Liver (tissue), 8 donors: ENCODE measurements at regions not wholly inside any gene's neighbourhood (a gene's known extent, or its start where the extent isn't known, plus 50 kb on each side); places are given as distances from the start of the nearest gene placed in this dataset.

Experiments used
- DNase-seq: peaks from one replicate; pipeline ENCODE4 v3.0.0-alpha.2; 2017; ENCODE audit warnings: low spot score
- H3K27ac ChIP-seq, 2 donors: one replicate each; pipeline ENCODE4 v1.7.0; 2013; ENCODE audit warnings: inconsistent platforms in 2 of 2, low read length in 2 of 2, control low read depth in 1 of 2, low read depth in 1 of 2, mild to moderate bottlenecking in 1 of 2
- H3K27me3 ChIP-seq, 4 donors: one replicate each; pipeline versions ENCODE4 v1.6.1 to v1.7.0; 2013; ENCODE audit warnings: low read length in 3 of 4, inconsistent platforms in 1 of 4, mild to moderate bottlenecking in 1 of 4, moderate library complexity in 1 of 4; ENCODE audit not compliant: control insufficient read depth in 4 of 4, insufficient read depth in 4 of 4
- H3K36me3 ChIP-seq, 4 donors: one replicate each; pipeline versions ENCODE4 v1.6.1 to v1.7.0; 2013; ENCODE audit warnings: low read length in 3 of 4, mild to moderate bottlenecking in 3 of 4, low read depth in 1 of 4, moderate library complexity in 1 of 4; ENCODE audit not compliant: control insufficient read depth in 4 of 4, insufficient read depth in 3 of 4
- H3K4me1 ChIP-seq, 4 donors: one replicate each; pipeline versions ENCODE4 v1.6.1 to v1.7.0; 2013; ENCODE audit warnings: low read length in 3 of 4, mild to moderate bottlenecking in 3 of 4, moderate library complexity in 1 of 4; ENCODE audit not compliant: control insufficient read depth in 4 of 4, insufficient read depth in 4 of 4
- H3K4me3 ChIP-seq, 3 donors: one replicate each; pipeline versions ENCODE4 v1.6.1 to v1.7.0; 2013; ENCODE audit warnings: low read length in 3 of 3, control low read depth in 1 of 3, low read depth in 1 of 3, mild to moderate bottlenecking in 1 of 3
- H3K9ac ChIP-seq, 2 donors: one replicate each; pipeline ENCODE4 v1.7.0; 2013; ENCODE audit warnings: low read length in 2 of 2, mild to moderate bottlenecking in 2 of 2, moderate library complexity in 2 of 2, control low read depth in 1 of 2, low read depth in 1 of 2
- H3K9me3 ChIP-seq, 4 donors: one replicate each; pipeline versions ENCODE4 v1.6.1 to v1.7.0; 2013; ENCODE audit warnings: low read length in 3 of 4; ENCODE audit not compliant: control insufficient read depth in 4 of 4
- EGR1 ChIP-seq, 2 donors: IDR thresholded peaks; 2 replicates each; pipeline ENCODE4 v1.6.1; 2016 to 2018; ENCODE audit warnings: antibody characterized with exemption in 2 of 2, low read depth in 2 of 2
- FOXA1 ChIP-seq: IDR thresholded peaks from 2 replicates; pipeline ENCODE4 v1.6.1; 2016; ENCODE audit warnings: antibody characterized with exemption
- FOXA2 ChIP-seq: IDR thresholded peaks from 2 replicates; pipeline ENCODE4 v1.6.1; 2016; ENCODE audit warnings: antibody characterized with exemption
- GABPA ChIP-seq, 2 donors: IDR thresholded peaks in 1 of 2; conservative IDR thresholded peaks in 1 of 2; 2 replicates each; pipeline ENCODE4 v1.6.1; 2016; ENCODE audit warnings: antibody characterized with exemption in 2 of 2, mild to moderate bottlenecking in 1 of 2, moderate library complexity in 1 of 2
- HNF4A ChIP-seq, 2 donors: conservative IDR thresholded peaks; 2 replicates each; pipeline ENCODE4 v1.6.1; 2016; ENCODE audit warnings: antibody characterized with exemption in 2 of 2, mild to moderate bottlenecking in 2 of 2
- HNF4G ChIP-seq: IDR thresholded peaks from 2 replicates; pipeline ENCODE4 v1.6.1; 2016; ENCODE audit warnings: antibody characterized with exemption
- JUND ChIP-seq, 2 donors: IDR thresholded peaks; 2 replicates each; pipeline ENCODE4 v1.6.1; 2016; ENCODE audit warnings: antibody characterized with exemption in 2 of 2
- NR2F2 ChIP-seq: IDR thresholded peaks from 2 replicates; pipeline ENCODE4 v1.6.1; 2016; ENCODE audit warnings: antibody characterized with exemption
- RAD21 ChIP-seq, 2 donors: IDR thresholded peaks; 2 replicates each; pipeline ENCODE4 v1.6.1; 2016; ENCODE audit warnings: antibody characterized with exemption in 2 of 2, mild to moderate bottlenecking in 2 of 2
- RXRA ChIP-seq, 2 donors: IDR thresholded peaks; 2 replicates each; pipeline ENCODE4 v1.6.1; 2017 to 2018; ENCODE audit warnings: antibody characterized with exemption in 2 of 2, mild to moderate bottlenecking in 1 of 2
- SP1 ChIP-seq: IDR thresholded peaks from 2 replicates; pipeline ENCODE4 v1.6.1; 2018; ENCODE audit warnings: antibody characterized with exemption, mild to moderate bottlenecking
- TAF1 ChIP-seq: conservative IDR thresholded peaks from 2 replicates; pipeline ENCODE4 v1.6.1; 2016; ENCODE audit warnings: antibody characterized with exemption, mild to moderate bottlenecking
- YY1 ChIP-seq: IDR thresholded peaks from 2 replicates; pipeline ENCODE4 v1.6.1; 2016; ENCODE audit warnings: antibody characterized with exemption, mild to moderate bottlenecking
- WGBS: extraction: QIAGEN DNeasy Blood & Tissue Kit; methylation state at CpG from one replicate; pipeline ENCODE4 v1.1.7; 2013; 5-methylcytosine and 5-hydroxymethylcytosine counted together
- TF ChIP-seq, protein P1 (sequence below): IDR thresholded peaks from 2 replicates; pipeline ENCODE4 v1.6.1; 2016; ENCODE audit warnings: antibody characterized with exemption
- TF ChIP-seq, protein P2 (sequence below): fragments of 150-350 bp; IDR thresholded peaks from 2 replicates; pipeline ENCODE4 v1.5.1; 2017; ENCODE audit warnings: improper control_type of control experiment, low read depth, low read length; ENCODE audit not compliant: missing input control
- TF ChIP-seq, protein P3 (sequence below): IDR thresholded peaks from 2 replicates; pipeline ENCODE4 v1.6.1; 2016; ENCODE audit warnings: antibody characterized with exemption, mild to moderate bottlenecking
- TF ChIP-seq, protein P4 (sequence below): IDR thresholded peaks from 2 replicates; pipeline ENCODE4 v1.6.1; 2016; ENCODE audit warnings: antibody characterized with exemption
- TF ChIP-seq, protein P5 (sequence below): IDR thresholded peaks from 2 replicates; pipeline ENCODE4 v1.6.1; 2016; ENCODE audit warnings: antibody characterized with exemption
- donor health status: healthy.
- donor health status: healthy.
- donor health status: healthy.
- donor health status: healthy.
- donor health status: healthy.

DNA sequence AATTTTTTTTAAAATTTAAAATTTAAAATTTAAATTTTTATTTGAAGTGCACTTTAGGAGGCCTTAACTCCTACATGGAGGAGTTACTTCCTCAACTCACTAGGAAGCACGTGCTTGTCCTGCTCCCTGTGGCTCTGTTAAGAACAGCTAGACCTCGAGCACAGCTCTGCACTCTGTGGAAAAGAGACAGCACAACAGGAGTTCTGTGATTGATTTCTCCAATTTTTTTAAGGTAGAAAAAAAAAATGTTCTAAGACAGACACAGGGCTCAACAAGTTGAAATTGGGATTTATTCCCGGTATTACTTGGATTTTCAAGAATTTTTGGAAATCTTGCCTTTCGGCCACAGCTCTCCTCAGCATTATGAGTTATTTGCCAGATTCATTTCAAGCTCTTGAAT is 356.6 kb upstream of the LYPLAL1 start:
- 79% methylated on average over 4 of the region's 4 CpGs for WGBS
- H3K27ac ChIP-seq = no peak overlapping the region
- H3K36me3 ChIP-seq = no peaks in the 10 kb centered on the region
- H3K9ac ChIP-seq = no peak overlapping the region
- H3K4me1 ChIP-seq = no peaks in the 10 kb centered on the region
- no peak for DNase-seq
- no peaks in the 10 kb centered on the region for H3K27me3 ChIP-seq
- H3K4me3 ChIP-seq = no peak overlapping the region
- TF ChIP-seq, protein P1, sequence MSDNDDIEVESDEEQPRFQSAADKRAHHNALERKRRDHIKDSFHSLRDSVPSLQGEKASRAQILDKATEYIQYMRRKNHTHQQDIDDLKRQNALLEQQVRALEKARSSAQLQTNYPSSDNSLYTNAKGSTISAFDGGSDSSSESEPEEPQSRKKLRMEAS = no peak
- no peak for TF ChIP-seq HNF4G
- H3K9me3 ChIP-seq = no peaks in the 10 kb centered on the region

DNA sequence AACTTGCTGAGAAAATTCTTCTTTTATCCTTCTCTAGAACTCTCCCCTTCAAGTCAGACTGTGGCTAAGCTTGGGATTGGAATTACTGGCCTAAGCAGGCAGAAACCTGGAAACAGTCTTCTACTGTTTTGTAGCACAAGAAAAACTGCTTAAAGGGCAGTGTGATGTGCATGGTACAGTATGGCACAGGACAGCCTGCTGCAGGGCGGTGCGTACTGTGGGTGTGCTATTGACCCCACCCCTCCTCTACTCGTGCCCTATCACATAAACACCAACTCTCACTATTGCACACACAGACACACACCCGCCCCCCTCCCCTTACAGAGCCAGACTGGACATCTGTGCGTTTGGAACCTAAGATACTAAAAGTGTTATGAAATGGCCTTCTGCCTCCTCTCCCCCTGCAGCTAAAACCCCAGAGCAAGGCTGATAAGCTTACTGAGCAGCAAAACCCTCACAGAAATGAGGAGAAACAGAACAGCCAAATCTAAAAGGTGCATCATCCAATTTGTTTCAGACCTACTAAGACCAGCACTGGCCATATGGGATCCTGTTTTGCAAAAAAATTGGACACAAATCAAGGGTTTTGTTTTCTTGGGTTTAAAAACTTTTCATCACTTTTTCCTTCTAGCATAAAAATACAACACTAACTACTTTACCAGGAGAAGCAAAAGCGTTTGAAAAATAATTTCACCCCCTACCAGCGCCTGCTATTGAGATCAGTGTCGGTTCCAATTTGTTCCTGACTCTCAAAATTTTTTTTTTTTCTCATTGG is 355.8 kb upstream of the LYPLAL1 start:
- no peak overlapping the region for H3K9ac ChIP-seq
- WGBS = 74% methylated on average over 8 of the region's 8 CpGs

DNA sequence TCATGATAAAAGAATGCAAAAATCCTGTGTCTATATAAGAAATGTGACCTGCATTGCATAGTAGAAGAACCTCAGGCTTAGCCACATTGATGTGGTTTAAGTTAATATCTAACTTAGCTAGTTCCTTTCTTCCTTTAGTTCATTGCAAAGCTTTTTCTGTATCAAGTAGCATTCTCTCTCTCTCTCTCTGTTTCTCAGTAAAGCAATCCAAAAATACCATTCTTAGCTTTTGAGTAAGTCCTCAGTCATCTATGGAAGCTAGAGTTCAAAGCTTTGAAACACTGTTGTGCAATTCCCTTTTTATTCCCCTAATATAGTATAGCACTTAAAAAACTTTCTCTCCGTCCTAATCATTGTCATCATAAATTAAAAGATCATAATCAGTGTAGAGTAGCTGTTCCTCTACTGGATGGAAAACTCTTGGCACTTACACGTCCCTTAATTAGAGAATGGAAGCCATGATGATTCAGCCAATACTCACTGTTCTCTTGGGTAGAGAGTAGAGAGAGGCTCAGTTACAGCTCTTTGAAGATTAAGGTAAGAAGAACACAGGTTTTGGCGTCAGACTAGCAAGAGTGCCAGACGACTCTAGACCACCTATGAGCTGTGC is 350.3 kb upstream of the LYPLAL1 start:
- H3K36me3 ChIP-seq = no peaks in the 10 kb centered on the region
- DNase-seq = no peak
- no peak overlapping the region for H3K9ac ChIP-seq
- TF ChIP-seq NR2F2 = no peak
- no peak for TF ChIP-seq GABPA (IDR thresholded peaks at IDR 0.05 in 1 of 2, conservative IDR thresholded peaks at IDR 0.05 in 1 of 2)
- TF ChIP-seq SP1 = no peak
- TF ChIP-seq HNF4G = no peak
- TF ChIP-seq, protein P1 = no peak
- TF ChIP-seq JUND (IDR thresholded peaks at IDR 0.05) = no peak
- no peak for TF ChIP-seq YY1
- TF ChIP-seq, protein P2, sequence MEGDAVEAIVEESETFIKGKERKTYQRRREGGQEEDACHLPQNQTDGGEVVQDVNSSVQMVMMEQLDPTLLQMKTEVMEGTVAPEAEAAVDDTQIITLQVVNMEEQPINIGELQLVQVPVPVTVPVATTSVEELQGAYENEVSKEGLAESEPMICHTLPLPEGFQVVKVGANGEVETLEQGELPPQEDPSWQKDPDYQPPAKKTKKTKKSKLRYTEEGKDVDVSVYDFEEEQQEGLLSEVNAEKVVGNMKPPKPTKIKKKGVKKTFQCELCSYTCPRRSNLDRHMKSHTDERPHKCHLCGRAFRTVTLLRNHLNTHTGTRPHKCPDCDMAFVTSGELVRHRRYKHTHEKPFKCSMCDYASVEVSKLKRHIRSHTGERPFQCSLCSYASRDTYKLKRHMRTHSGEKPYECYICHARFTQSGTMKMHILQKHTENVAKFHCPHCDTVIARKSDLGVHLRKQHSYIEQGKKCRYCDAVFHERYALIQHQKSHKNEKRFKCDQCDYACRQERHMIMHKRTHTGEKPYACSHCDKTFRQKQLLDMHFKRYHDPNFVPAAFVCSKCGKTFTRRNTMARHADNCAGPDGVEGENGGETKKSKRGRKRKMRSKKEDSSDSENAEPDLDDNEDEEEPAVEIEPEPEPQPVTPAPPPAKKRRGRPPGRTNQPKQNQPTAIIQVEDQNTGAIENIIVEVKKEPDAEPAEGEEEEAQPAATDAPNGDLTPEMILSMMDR = no peak
- TF ChIP-seq FOXA2 = no peak
- TF ChIP-seq, protein P3, sequence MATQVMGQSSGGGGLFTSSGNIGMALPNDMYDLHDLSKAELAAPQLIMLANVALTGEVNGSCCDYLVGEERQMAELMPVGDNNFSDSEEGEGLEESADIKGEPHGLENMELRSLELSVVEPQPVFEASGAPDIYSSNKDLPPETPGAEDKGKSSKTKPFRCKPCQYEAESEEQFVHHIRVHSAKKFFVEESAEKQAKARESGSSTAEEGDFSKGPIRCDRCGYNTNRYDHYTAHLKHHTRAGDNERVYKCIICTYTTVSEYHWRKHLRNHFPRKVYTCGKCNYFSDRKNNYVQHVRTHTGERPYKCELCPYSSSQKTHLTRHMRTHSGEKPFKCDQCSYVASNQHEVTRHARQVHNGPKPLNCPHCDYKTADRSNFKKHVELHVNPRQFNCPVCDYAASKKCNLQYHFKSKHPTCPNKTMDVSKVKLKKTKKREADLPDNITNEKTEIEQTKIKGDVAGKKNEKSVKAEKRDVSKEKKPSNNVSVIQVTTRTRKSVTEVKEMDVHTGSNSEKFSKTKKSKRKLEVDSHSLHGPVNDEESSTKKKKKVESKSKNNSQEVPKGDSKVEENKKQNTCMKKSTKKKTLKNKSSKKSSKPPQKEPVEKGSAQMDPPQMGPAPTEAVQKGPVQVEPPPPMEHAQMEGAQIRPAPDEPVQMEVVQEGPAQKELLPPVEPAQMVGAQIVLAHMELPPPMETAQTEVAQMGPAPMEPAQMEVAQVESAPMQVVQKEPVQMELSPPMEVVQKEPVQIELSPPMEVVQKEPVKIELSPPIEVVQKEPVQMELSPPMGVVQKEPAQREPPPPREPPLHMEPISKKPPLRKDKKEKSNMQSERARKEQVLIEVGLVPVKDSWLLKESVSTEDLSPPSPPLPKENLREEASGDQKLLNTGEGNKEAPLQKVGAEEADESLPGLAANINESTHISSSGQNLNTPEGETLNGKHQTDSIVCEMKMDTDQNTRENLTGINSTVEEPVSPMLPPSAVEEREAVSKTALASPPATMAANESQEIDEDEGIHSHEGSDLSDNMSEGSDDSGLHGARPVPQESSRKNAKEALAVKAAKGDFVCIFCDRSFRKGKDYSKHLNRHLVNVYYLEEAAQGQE = no peak
- TF ChIP-seq RAD21 (IDR thresholded peaks at IDR 0.05) = no peak
- TF ChIP-seq, protein P4, sequence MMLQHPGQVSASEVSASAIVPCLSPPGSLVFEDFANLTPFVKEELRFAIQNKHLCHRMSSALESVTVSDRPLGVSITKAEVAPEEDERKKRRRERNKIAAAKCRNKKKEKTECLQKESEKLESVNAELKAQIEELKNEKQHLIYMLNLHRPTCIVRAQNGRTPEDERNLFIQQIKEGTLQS = no peak
- TF ChIP-seq EGR1 (IDR thresholded peaks at IDR 0.05; ENCODE audit: low read depth in 2 of 2) = no peak
- TF ChIP-seq RXRA (IDR thresholded peaks at IDR 0.05) = no peak
- TF ChIP-seq HNF4A (conservative IDR thresholded peaks at IDR 0.05) = no peak
- TF ChIP-seq, protein P5, sequence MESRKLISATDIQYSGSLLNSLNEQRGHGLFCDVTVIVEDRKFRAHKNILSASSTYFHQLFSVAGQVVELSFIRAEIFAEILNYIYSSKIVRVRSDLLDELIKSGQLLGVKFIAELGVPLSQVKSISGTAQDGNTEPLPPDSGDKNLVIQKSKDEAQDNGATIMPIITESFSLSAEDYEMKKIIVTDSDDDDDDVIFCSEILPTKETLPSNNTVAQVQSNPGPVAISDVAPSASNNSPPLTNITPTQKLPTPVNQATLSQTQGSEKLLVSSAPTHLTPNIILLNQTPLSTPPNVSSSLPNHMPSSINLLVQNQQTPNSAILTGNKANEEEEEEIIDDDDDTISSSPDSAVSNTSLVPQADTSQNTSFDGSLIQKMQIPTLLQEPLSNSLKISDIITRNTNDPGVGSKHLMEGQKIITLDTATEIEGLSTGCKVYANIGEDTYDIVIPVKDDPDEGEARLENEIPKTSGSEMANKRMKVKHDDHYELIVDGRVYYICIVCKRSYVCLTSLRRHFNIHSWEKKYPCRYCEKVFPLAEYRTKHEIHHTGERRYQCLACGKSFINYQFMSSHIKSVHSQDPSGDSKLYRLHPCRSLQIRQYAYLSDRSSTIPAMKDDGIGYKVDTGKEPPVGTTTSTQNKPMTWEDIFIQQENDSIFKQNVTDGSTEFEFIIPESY = no peak
- TF ChIP-seq TAF1 = no peak
- TF ChIP-seq FOXA1 = no peak
- H3K4me3 ChIP-seq = no peak overlapping the region
- 69% methylated on average over 4 of the region's 4 CpGs for WGBS
- no peak overlapping the region for H3K27ac ChIP-seq
- H3K27me3 ChIP-seq = no peaks in the 10 kb centered on the region
- no peaks in the 10 kb centered on the region for H3K9me3 ChIP-seq
- H3K4me1 ChIP-seq = no peaks in the 10 kb centered on the region

More for the DNA sequence above, 355.8 kb upstream of the LYPLAL1 start:
- Histone ChIP-seq H3K27me3 (no peaks in the 10 kb centered on the region), H3K4me1 (no peaks in the 10 kb centered on the region), H3K4me3 (no peak overlapping the region), H3K9me3 (no peaks in the 10 kb centered on the region), H3K36me3 (no peaks in the 10 kb centered on the region), H3K27ac (no peak overlapping the region)
- DNase-seq = no peak
- no peak for TF ChIP-seq FOXA2
